ENCODE measurements at regions not wholly inside any gene's neighbourhood (a gene's known extent, or its start where the extent isn't known, plus 50 kb on each side); places are given as distances from the start of the nearest gene placed in this dataset.

DNA sequence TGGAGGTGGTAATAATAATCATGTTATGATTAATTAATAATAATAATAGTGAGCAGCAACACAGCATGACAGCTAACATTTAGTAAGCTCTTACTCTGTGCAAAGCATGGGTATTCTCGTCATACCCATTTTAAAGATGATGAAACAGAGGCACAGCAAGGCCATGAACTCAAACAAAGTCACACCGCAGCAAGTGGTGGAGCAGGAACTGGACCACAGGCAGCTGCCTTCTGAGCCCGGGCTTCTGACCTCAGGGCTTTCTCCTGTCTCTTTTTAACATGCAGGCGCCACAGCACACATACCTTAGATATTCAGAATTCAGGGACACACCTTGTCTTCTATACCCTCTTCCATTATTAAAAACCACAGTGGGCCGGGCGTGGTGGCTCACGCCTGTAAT lies 50.7 kb upstream of the SPATA12 start:
- DNase-seq, result no peak
- Histone ChIP-seq H3K4me3 (no peak overlapping the region), H3K9me3 (no peaks in the 10 kb centered on the region), H3K36me3 (ENCODE audit: low read depth) (no peaks in the 10 kb centered on the region), H3K4me1 (ENCODE audit: low read depth) (no peaks in the 10 kb centered on the region)
- intact Hi-C loops (cut with DNase I, micrococcal nuclease), result loop anchor here in 1 of 2 donors (5.0 kb wide), 1 partner anchor 67 kb away; no protein-coding TSS in a partner anchor
- no peak for TF ChIP-seq CTCF (IDR thresholded peaks at IDR 0.05)
- no peak for ATAC-seq

DNA sequence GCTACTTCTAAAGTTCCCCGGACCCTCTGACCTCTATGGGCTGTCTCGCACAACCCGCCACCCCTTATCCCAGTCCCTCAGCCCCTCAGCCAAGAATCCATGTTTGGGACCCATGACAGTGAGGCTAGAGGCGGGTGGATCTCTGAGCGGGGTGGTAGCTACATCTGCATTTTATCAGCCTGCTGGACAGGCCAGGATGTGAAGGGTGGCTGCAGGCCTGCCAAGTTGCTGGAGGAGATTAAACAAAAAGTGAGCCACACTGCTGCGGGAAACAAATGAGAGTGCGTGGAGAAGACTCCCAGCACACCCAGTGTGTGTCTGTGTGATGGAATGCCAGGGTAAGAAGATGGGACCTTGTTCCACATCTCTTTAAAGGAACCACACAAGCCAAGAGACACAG lies 51.1 kb upstream of the SPATA12 start:
- no peak for DNase-seq
- no peak for TF ChIP-seq CTCF (IDR thresholded peaks at IDR 0.05)
- no peaks in the 10 kb centered on the region for H3K36me3 ChIP-seq (ENCODE audit: low read depth)
- H3K9me3 ChIP-seq, result no peaks in the 10 kb centered on the region
- no peak overlapping the region for H3K4me3 ChIP-seq
- H3K4me1 ChIP-seq (ENCODE audit: low read depth), result no peaks in the 10 kb centered on the region
- no peak for ATAC-seq
- intact Hi-C loops (cut with DNase I, micrococcal nuclease), result loop anchor here in 1 of 2 donors (5.0 kb wide), 1 partner anchor 68 kb away; no protein-coding TSS in a partner anchor

- intact Hi-C loops (cut with DNase I, micrococcal nuclease), result loop anchor here in 1 of 2 donors (5.0 kb wide), 1 partner anchor 70 kb away; no protein-coding TSS in a partner anchor
- no peak for TF ChIP-seq CTCF (IDR thresholded peaks at IDR 0.05)
Observed at GRCh38 chr3:57007521-57008460, 52.7 kb upstream of the SPATA12 start.

DNA sequence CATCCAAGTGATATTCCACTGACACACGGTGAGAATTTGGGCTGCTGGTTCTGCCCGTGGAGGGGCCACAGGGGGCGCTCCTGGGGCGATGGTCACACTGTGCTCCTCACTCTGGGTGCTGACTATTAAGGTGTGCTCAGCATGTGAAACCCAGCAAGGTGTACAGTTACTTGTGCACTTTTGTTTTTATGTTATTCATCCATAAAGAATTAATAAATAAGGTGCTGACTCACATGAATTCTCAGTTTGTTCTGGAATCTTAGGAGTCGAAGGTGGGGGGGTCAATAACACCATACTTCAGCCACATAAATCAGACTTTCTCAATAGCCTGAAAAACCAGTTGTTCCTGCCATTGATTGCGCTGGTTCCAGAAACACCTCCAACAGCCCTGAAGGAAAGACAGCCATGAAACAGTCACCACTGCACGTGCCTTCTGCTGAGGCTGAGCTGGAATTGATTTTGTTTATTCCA lies 53.5 kb upstream of the SPATA12 start:
- DNase-seq (no peak), ATAC-seq (peak; percentile 17)
- TF ChIP-seq CTCF (IDR thresholded peaks at IDR 0.05), result no peak
- intact Hi-C loops (cut with DNase I, micrococcal nuclease), result loop anchor here in 1 of 2 donors (5.0 kb wide), 1 partner anchor 70 kb away; no protein-coding TSS in a partner anchor
- Histone ChIP-seq H3K4me1 (ENCODE audit: low read depth) (no peaks in the 10 kb centered on the region), H3K4me3 (no peak overlapping the region), H3K36me3 (ENCODE audit: low read depth) (no peaks in the 10 kb centered on the region), H3K9me3 (no peaks in the 10 kb centered on the region)

More at GRCh38 chr3:57007521-57008460, 52.7 kb upstream of the SPATA12 start:
- Histone ChIP-seq H3K4me1 (ENCODE audit: low read depth) (no peaks in the 10 kb centered on the region), H3K4me3 (no peak overlapping the region), H3K9me3 (no peaks in the 10 kb centered on the region), H3K36me3 (ENCODE audit: low read depth) (no peaks in the 10 kb centered on the region)
- ATAC-seq (peak; percentile 78), DNase-seq (peak; percentile 24 to 65 (median 44))

DNA sequence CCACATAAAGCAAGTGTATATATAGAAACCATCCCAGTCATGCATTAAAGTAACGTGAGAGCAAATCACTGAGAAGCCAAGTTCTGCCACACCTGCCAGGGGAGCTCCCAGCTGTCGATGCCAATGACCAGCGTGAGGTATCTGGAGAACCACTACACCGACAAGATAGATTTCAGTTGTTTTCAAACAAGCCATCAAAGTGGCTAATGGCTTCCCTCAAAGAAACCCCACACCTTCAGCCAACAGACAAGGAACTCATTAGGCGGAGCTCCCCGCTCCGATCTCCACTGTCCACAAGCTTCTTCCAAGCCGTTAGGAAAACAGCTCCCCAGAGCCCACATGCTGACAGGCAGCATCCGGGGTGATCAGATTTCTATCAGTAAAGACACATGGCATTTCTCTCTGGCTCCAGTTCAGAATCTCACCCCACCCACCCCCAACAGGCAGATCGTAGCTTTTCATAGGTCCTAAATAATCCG lies 54.2 kb upstream of the SPATA12 start:
- ATAC-seq (no peak), DNase-seq (no peak)
- Histone ChIP-seq H3K4me3 (no peak overlapping the region), H3K4me1 (ENCODE audit: low read depth) (no peaks in the 10 kb centered on the region), H3K36me3 (ENCODE audit: low read depth) (no peaks in the 10 kb centered on the region), H3K9me3 (no peaks in the 10 kb centered on the region)
- TF ChIP-seq CTCF (IDR thresholded peaks at IDR 0.05), result no peak
- intact Hi-C loops (cut with DNase I, micrococcal nuclease), result loop anchor here in 1 of 2 donors (5.0 kb wide), 1 partner anchor 71 kb away; no protein-coding TSS in a partner anchor

All from mucosa of descending colon (tissue), 3 donors.